DOHH2 (cell line): ENCODE measurements at regions not wholly inside any gene's neighbourhood (a gene's known extent, or its start where the extent isn't known, plus 50 kb on each side); places are given as distances from the start of the nearest gene placed in this dataset.

Source experiments
- H3F3A ChIP-seq: fragments of 200-600 bp; sonication (generic), shearing (Covaris generic); 2 replicates; pipeline ENCODE4 v1.6.0; 2016; ENCODE audit warnings: antibody characterized with exemption, mild to moderate bottlenecking; ENCODE audit not compliant: control insufficient read depth, insufficient read depth
- H3K27ac ChIP-seq: fragments of 200-600 bp; sonication (generic); 2 replicates; pipeline ENCODE4 v1.5.1; 2014; ENCODE audit warnings: low read depth, mild to moderate bottlenecking, low read length, moderate library complexity
- H3K27me3 ChIP-seq: fragments of 200-600 bp; sonication (generic); 2 replicates; pipeline ENCODE4 v1.6.1; 2014; ENCODE audit warnings: mild to moderate bottlenecking, low read length, mixed read lengths; ENCODE audit not compliant: control insufficient read depth
- H3K36me3 ChIP-seq: fragments of 200-600 bp; sonication (generic); 2 replicates; pipeline ENCODE4 v1.6.1; 2014; ENCODE audit warnings: mild to moderate bottlenecking, low read length, moderate library complexity, mixed read lengths; ENCODE audit not compliant: control insufficient read depth
- H3K4me1 ChIP-seq: fragments of 200-600 bp; sonication (generic); 2 replicates; pipeline ENCODE4 v1.6.1; 2014; ENCODE audit warnings: mild to moderate bottlenecking, low read length, mixed read lengths; ENCODE audit not compliant: control insufficient read depth
- H3K4me2 ChIP-seq: fragments of 200-600 bp; sonication (generic); 2 replicates; pipeline ENCODE4 v1.6.0; 2014; ENCODE audit warnings: mild to moderate bottlenecking, low read length, moderate library complexity
- H3K4me3 ChIP-seq: fragments of 200-600 bp; sonication (generic); 2 replicates; pipeline ENCODE4 v1.5.1; 2014; ENCODE audit warnings: mild to moderate bottlenecking, low read length, mixed read lengths
- H3K79me2 ChIP-seq: fragments of 200-600 bp; sonication (generic); 2 replicates; pipeline ENCODE4 v1.6.1; 2014; ENCODE audit warnings: mild to moderate bottlenecking, low read length, mixed read lengths; ENCODE audit not compliant: control insufficient read depth
- H3K9me2 ChIP-seq: fragments of 200-600 bp; sonication (generic); replicated peaks from 2 replicates; pipeline ENCODE4 v1.6.1; 2014; ENCODE audit warnings: mild to moderate bottlenecking, low read length, mixed read lengths; ENCODE audit not compliant: control insufficient read depth
- H3K9me3 ChIP-seq: fragments of 200-600 bp; sonication (generic); 2 replicates; pipeline ENCODE4 v1.6.1; 2014; ENCODE audit warnings: antibody characterized with exemption, low read length, mixed read lengths; ENCODE audit not compliant: control insufficient read depth, insufficient read depth
- H4K20me1 ChIP-seq: fragments of 200-600 bp; sonication (generic); 2 replicates; pipeline ENCODE4 v1.6.0; 2014; ENCODE audit warnings: low read depth, mild to moderate bottlenecking, antibody characterized with exemption, low read length, moderate library complexity; ENCODE audit not compliant: control insufficient read depth, insufficient read depth
- EZH2phosphoT487 ChIP-seq: fragments of 200-600 bp; sonication (generic); IDR thresholded peaks from 2 replicates; pipeline ENCODE4 v1.6.1; 2017; ENCODE audit warnings: borderline replicate concordance, mild to moderate bottlenecking, antibody characterized with exemption, low read length, moderate library complexity, mixed read lengths
- TF ChIP-seq, protein P1 (sequence below): fragments of 200-600 bp; sonication (generic); IDR thresholded peaks from one replicate; pipeline ENCODE4 v1.5.1; 2014; ENCODE audit warnings: antibody characterized with exemption, mild to moderate bottlenecking, low read depth, low read length; ENCODE audit not compliant: poor library complexity, severe bottlenecking

DNA sequence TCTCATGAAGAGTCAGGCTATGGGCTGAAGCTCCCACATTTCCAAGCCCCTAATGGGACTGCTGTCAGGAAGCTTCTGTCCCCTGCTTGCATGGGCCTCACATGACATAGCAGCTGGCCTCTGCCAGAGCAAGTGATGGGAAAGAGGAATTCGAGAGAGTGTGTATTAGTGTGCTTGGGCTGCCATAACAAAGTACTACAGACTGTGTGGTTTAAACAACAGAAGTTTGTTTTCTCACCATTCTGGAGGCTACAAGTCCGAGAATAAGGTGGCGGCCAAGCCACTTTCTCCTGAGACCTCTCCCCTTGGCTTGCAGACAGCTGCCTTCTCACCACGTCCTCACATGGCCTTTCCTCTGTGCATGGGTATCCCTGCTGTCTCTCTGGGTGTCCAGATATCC, 274.4 kb downstream of the NUAK1 start:
- TF ChIP-seq, protein P1, sequence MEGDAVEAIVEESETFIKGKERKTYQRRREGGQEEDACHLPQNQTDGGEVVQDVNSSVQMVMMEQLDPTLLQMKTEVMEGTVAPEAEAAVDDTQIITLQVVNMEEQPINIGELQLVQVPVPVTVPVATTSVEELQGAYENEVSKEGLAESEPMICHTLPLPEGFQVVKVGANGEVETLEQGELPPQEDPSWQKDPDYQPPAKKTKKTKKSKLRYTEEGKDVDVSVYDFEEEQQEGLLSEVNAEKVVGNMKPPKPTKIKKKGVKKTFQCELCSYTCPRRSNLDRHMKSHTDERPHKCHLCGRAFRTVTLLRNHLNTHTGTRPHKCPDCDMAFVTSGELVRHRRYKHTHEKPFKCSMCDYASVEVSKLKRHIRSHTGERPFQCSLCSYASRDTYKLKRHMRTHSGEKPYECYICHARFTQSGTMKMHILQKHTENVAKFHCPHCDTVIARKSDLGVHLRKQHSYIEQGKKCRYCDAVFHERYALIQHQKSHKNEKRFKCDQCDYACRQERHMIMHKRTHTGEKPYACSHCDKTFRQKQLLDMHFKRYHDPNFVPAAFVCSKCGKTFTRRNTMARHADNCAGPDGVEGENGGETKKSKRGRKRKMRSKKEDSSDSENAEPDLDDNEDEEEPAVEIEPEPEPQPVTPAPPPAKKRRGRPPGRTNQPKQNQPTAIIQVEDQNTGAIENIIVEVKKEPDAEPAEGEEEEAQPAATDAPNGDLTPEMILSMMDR = no peak
- TF ChIP-seq EZH2phosphoT487 = no peak
- no peak overlapping the region for H3K4me3 ChIP-seq
- H3K27ac ChIP-seq = no peak overlapping the region

GRCh38 chr12:105864901-105865300, 273.9 kb downstream of the NUAK1 start:
- no peak overlapping the region for H3K27ac ChIP-seq
- no peaks in the 10 kb centered on the region for H3F3A ChIP-seq
- no peaks in the 10 kb centered on the region for H4K20me1 ChIP-seq
- no peak overlapping the region for H3K4me2 ChIP-seq
- no peaks in the 10 kb centered on the region for H3K79me2 ChIP-seq
- H3K9me2 ChIP-seq = no peaks in the 10 kb centered on the region
- no peaks in the 10 kb centered on the region for H3K36me3 ChIP-seq
- no peaks in the 10 kb centered on the region for H3K27me3 ChIP-seq
- no peaks in the 10 kb centered on the region for H3K9me3 ChIP-seq
- H3K4me3 ChIP-seq = no peak overlapping the region
- TF ChIP-seq, protein P1 = no peak
- H3K4me1 ChIP-seq = no peaks in the 10 kb centered on the region

More for the DNA sequence above, 274.4 kb downstream of the NUAK1 start:
- Histone ChIP-seq H3K9me3 (no peaks in the 10 kb centered on the region), H3K79me2 (no peaks in the 10 kb centered on the region), H3K9me2 (no peaks in the 10 kb centered on the region), H3K4me2 (no peak overlapping the region), H3F3A (no peaks in the 10 kb centered on the region), H3K27me3 (no peaks in the 10 kb centered on the region), H4K20me1 (no peaks in the 10 kb centered on the region), H3K36me3 (no peaks in the 10 kb centered on the region), H3K4me1 (no peaks in the 10 kb centered on the region)

DNA sequence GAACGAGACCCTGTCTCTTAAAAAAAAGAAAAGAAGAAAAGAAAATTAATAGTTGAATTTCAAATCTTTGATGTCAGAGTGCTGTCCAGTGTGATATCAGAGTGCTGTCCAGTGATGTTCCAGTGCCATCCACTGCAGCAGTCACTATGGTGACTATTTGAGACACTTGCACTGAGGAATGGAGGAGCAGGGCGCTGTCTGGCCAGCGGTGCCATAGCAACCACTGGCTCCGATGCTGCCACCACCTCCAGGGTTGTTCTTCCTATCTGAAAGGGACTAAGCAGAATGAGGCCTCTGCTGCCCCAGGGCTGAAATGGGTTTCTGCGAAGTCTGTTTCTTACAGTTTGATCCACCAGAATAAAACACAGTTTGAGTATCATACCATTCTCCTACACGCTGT, 272.9 kb downstream of the NUAK1 start:
- no peaks in the 10 kb centered on the region for H3K9me3 ChIP-seq
- H3K79me2 ChIP-seq = no peaks in the 10 kb centered on the region
- no peaks in the 10 kb centered on the region for H4K20me1 ChIP-seq
- TF ChIP-seq, protein P1 = no peak
- no peak for TF ChIP-seq EZH2phosphoT487
- H3K4me3 ChIP-seq = no peak overlapping the region
- no peaks in the 10 kb centered on the region for H3K4me1 ChIP-seq
- H3K36me3 ChIP-seq = no peaks in the 10 kb centered on the region
- no peaks in the 10 kb centered on the region for H3K9me2 ChIP-seq
- no peak overlapping the region for H3K27ac ChIP-seq
- no peaks in the 10 kb centered on the region for H3F3A ChIP-seq
- no peak overlapping the region for H3K4me2 ChIP-seq
- no peaks in the 10 kb centered on the region for H3K27me3 ChIP-seq

DNA sequence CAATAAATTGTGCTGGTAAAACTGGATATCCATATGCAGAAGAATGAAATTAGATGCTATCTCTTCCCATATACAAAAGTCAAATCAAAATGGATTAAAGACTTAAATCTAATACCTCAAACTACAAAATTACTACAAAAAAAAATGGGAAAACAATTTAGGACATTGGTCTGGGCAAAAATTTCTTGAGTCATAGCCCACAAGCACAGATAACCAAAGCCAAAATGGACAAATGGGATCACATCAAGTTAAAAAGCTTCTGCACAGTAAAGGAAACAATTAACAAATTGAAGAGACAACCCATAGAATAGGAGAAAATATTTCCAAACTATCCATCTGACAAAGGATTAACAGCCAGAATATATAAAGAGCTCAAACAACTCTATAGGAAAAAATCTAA, 264.6 kb downstream of the NUAK1 start:
- Histone ChIP-seq H3K9me2 (no peaks in the 10 kb centered on the region), H3K4me1 (no peaks in the 10 kb centered on the region), H3K27ac (no peak overlapping the region), H3K27me3 (no peaks in the 10 kb centered on the region), H4K20me1 (no peaks in the 10 kb centered on the region), H3K79me2 (no peaks in the 10 kb centered on the region), H3K36me3 (no peaks in the 10 kb centered on the region), H3K9me3 (no peaks in the 10 kb centered on the region), H3K4me2 (no peak overlapping the region), H3F3A (no peaks in the 10 kb centered on the region), H3K4me3 (no peak overlapping the region)
- no peak for TF ChIP-seq EZH2phosphoT487
- TF ChIP-seq, protein P1 = no peak
